Fibroblast of lung (primary cell): ENCODE measurements at regions not wholly inside any gene's neighbourhood (a gene's known extent, or its start where the extent isn't known, plus 50 kb on each side); places are given as distances from the start of the nearest gene placed in this dataset.

Source experiments
- DNase-seq, 2 donors: peaks; one replicate each; pipeline versions ENCODE4 v3.0.0 to v3.0.0-alpha.2; 2010; ENCODE audit warnings: low read depth in 2 of 2
- H2AFZ ChIP-seq: 2 replicates; pipeline ENCODE4 v1.5.1; 2012; ENCODE audit warnings: low read length, control low read depth, inconsistent platforms
- H3K27ac ChIP-seq: 2 replicates; pipeline ENCODE4 v1.5.1; 2011; ENCODE audit warnings: low read length, control low read depth; ENCODE audit not compliant: insufficient read depth
- H3K27me3 ChIP-seq: 2 replicates; pipeline ENCODE4 v1.5.1; 2011; ENCODE audit warnings: mild to moderate bottlenecking, low read length; ENCODE audit not compliant: control insufficient read depth, insufficient read depth
- H3K36me3 ChIP-seq: 2 replicates; pipeline ENCODE4 v1.5.1; 2011; ENCODE audit warnings: low read length; ENCODE audit not compliant: control insufficient read depth, insufficient read depth
- H3K4me1 ChIP-seq: 2 replicates; pipeline ENCODE4 v1.5.1; 2011; ENCODE audit warnings: low read length; ENCODE audit not compliant: control insufficient read depth, insufficient read depth; ENCODE audit errors: extremely low read depth
- H3K4me2 ChIP-seq: 2 replicates; pipeline ENCODE4 v1.5.1; 2011; ENCODE audit warnings: low read length, control low read depth; ENCODE audit not compliant: insufficient read depth; ENCODE audit errors: extremely low read depth
- H3K4me3 ChIP-seq, 4 experiments: fragments of 200-600 bp in 1 of 4; sonication (generic) in 1 of 4; replicated peaks in 1 of 4; 2 replicates each; pipeline ENCODE4 v1.5.1; 2011 to 2016; ENCODE audit warnings: low read length in 4 of 4, low read depth in 3 of 4, mild to moderate bottlenecking in 3 of 4, control low read depth in 2 of 4, inconsistent platforms in 1 of 4, mixed read lengths in 1 of 4; ENCODE audit not compliant: insufficient read depth in 1 of 4; ENCODE audit errors: control extremely low read depth in 1 of 4
- H3K79me2 ChIP-seq: 2 replicates; pipeline ENCODE4 v1.5.1; 2012; ENCODE audit warnings: mild to moderate bottlenecking, low read length, inconsistent platforms; ENCODE audit not compliant: control insufficient read depth, insufficient read depth
- H3K9ac ChIP-seq: 2 replicates; pipeline ENCODE4 v1.5.1; 2011; ENCODE audit warnings: mild to moderate bottlenecking, low read length, control low read depth; ENCODE audit not compliant: insufficient read depth
- H3K9me3 ChIP-seq: 2 replicates; pipeline ENCODE4 v1.5.1; 2012; ENCODE audit warnings: low read depth, low read length; ENCODE audit not compliant: control insufficient read depth, insufficient read depth
- H4K20me1 ChIP-seq: 2 replicates; pipeline ENCODE4 v1.5.1; 2011; ENCODE audit warnings: low read length; ENCODE audit not compliant: control insufficient read depth, insufficient read depth; ENCODE audit errors: extremely low read depth
- CTCF ChIP-seq, 2 donors: IDR thresholded peaks in 1 of 2; conservative IDR thresholded peaks in 1 of 2; 1 replicate in 1 of 2; 2 replicates in 1 of 2; pipeline ENCODE4 v1.5.1; 2011 to 2012; ENCODE audit warnings: low read length in 2 of 2, control low read depth in 1 of 2, inconsistent platforms in 1 of 2, low read depth in 1 of 2, mild to moderate bottlenecking in 1 of 2
- EZH2 ChIP-seq: IDR thresholded peaks from 2 replicates; pipeline ENCODE4 v1.5.1; 2012; ENCODE audit warnings: low read length, control low read depth, mild to moderate bottlenecking; ENCODE audit errors: missing control alignments

DNA sequence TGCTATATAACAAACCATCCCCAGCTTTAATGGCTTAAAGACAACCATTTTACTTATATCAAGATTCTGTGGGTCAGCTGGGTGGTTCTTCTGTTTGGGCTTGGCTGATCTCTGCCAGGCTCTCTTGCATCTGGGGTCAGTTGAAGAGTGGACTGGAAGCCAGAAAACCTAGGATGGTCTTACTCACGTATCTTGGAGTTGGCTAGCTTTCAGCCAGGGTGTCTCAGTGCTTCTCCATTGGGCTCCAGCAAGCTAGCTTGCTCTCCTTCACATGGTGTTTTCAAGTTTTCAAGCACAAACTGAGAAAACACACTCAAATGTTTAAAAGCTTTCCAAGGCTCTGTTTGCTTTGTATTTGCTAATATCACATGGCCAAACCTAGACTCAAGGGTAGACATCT lies 146.8 kb downstream of the PIK3R1 start:
- DNase-seq = no peak
- Histone ChIP-seq H3K27me3 (no peaks in the 10 kb centered on the region), H3K79me2 (no peaks in the 10 kb centered on the region), H3K9ac (no peak overlapping the region), H3K4me3 (no peak overlapping the region), H3K4me1 (no peaks in the 10 kb centered on the region), H3K27ac (no peak overlapping the region), H2AFZ (no peak overlapping the region), H3K9me3 (no peaks in the 10 kb centered on the region), H3K36me3 (no peaks in the 10 kb centered on the region), H4K20me1 (no peaks in the 10 kb centered on the region), H3K4me2 (no peak overlapping the region)
- no peak for TF ChIP-seq CTCF (conservative IDR thresholded peaks at IDR 0.05 in 1 of 2, IDR thresholded peaks at IDR 0.05 in 1 of 2; ENCODE audit: low read depth in 1 of 2, low read length in 2 of 2)
- TF ChIP-seq EZH2 = no peak

DNA sequence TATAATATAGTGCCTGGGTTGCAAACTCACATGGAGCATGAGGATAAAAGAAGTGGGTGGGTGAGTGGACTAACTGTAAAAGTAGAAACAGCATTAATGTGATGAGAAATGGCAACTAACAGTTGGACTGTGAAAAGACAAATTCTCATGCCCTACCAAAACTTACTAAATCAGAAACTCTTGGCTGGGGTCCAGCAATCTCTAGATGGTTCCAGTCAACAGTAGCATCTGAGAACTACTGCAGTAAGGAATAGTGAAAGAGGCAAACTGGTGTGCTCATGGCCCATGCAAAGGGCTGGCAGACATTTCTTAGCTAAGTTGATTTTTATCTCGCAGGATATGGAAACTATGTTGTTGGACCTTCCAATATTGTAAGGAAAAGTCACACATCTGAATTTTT lies 150.3 kb downstream of the PIK3R1 start:
- no peak overlapping the region for H3K27ac ChIP-seq
- no peaks in the 10 kb centered on the region for H3K4me1 ChIP-seq
- no peak overlapping the region for H3K9ac ChIP-seq
- no peak for TF ChIP-seq CTCF (conservative IDR thresholded peaks at IDR 0.05 in 1 of 2, IDR thresholded peaks at IDR 0.05 in 1 of 2; ENCODE audit: low read depth in 1 of 2, low read length in 2 of 2)
- no peak for TF ChIP-seq EZH2
- H2AFZ ChIP-seq = no peak overlapping the region
- H3K4me2 ChIP-seq = no peak overlapping the region
- H3K27me3 ChIP-seq = no peaks in the 10 kb centered on the region
- H3K36me3 ChIP-seq = no peaks in the 10 kb centered on the region
- no peak overlapping the region for H3K4me3 ChIP-seq
- no peaks in the 10 kb centered on the region for H3K9me3 ChIP-seq
- H3K79me2 ChIP-seq = no peaks in the 10 kb centered on the region
- H4K20me1 ChIP-seq = no peaks in the 10 kb centered on the region
- DNase-seq = no peak

- H3K4me2 ChIP-seq = no peak overlapping the region
- H3K4me1 ChIP-seq = no peaks in the 10 kb centered on the region
- no peak for TF ChIP-seq EZH2
- TF ChIP-seq CTCF (conservative IDR thresholded peaks at IDR 0.05 in 1 of 2, IDR thresholded peaks at IDR 0.05 in 1 of 2; ENCODE audit: low read depth in 1 of 2, low read length in 2 of 2) = no peak
- H2AFZ ChIP-seq = no peak overlapping the region
- H3K9ac ChIP-seq = no peak overlapping the region
- no peaks in the 10 kb centered on the region for H4K20me1 ChIP-seq
- H3K36me3 ChIP-seq = no peaks in the 10 kb centered on the region
- no peak for DNase-seq
- H3K27me3 ChIP-seq = no peaks in the 10 kb centered on the region
- H3K4me3 ChIP-seq = no peak overlapping the region
- H3K79me2 ChIP-seq = no peaks in the 10 kb centered on the region
- no peak overlapping the region for H3K27ac ChIP-seq
- no peaks in the 10 kb centered on the region for H3K9me3 ChIP-seq
Measured at GRCh38 chr5:68367287-68367686, 151.7 kb downstream of the PIK3R1 start.
